Fibroblast of the aortic adventitia (primary cell): ENCODE measurements at regions not wholly inside any gene's neighbourhood (a gene's known extent, or its start where the extent isn't known, plus 50 kb on each side); places are given as distances from the start of the nearest gene placed in this dataset.

Source experiments
- DNase-seq: peaks from one replicate; pipeline ENCODE4 v3.0.0-alpha.2; 2010; ENCODE audit warnings: low read depth
- H3K4me3 ChIP-seq: 2 replicates; pipeline ENCODE4 v1.5.1; 2011; ENCODE audit warnings: low read depth, mild to moderate bottlenecking, control low read depth, low read length, moderate library complexity
- TF ChIP-seq, protein P1 (sequence below): IDR thresholded peaks from 2 replicates; pipeline ENCODE4 v1.5.1; 2011; ENCODE audit warnings: mild to moderate bottlenecking, low read length, control low read depth, inconsistent platforms; ENCODE audit not compliant: insufficient read depth

DNA sequence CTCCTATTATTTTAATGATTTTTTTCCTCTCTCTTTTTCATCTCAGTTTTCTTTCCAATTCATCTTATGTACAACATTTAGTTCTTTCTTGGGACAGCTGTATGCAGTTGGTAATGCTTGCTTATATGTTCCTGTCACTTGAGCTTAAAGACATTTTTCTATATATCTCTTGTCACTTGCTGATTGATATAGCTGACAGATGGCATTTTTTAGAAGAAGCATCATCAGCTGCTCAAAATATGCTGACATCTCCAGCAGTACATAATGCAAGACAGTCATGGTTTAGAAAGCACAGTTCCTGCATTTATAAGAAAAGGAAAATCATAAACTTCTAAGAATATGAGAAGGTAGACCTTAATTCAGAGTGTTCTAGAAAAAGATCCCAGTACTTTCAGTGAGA lies 56.5 kb downstream of the DCAF8L1 start:
- H3K4me3 ChIP-seq = no peak overlapping the region
- no peak for DNase-seq
- TF ChIP-seq, protein P1, sequence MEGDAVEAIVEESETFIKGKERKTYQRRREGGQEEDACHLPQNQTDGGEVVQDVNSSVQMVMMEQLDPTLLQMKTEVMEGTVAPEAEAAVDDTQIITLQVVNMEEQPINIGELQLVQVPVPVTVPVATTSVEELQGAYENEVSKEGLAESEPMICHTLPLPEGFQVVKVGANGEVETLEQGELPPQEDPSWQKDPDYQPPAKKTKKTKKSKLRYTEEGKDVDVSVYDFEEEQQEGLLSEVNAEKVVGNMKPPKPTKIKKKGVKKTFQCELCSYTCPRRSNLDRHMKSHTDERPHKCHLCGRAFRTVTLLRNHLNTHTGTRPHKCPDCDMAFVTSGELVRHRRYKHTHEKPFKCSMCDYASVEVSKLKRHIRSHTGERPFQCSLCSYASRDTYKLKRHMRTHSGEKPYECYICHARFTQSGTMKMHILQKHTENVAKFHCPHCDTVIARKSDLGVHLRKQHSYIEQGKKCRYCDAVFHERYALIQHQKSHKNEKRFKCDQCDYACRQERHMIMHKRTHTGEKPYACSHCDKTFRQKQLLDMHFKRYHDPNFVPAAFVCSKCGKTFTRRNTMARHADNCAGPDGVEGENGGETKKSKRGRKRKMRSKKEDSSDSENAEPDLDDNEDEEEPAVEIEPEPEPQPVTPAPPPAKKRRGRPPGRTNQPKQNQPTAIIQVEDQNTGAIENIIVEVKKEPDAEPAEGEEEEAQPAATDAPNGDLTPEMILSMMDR = no peak

- no peak overlapping the region for H3K4me3 ChIP-seq
- no peak for DNase-seq
- TF ChIP-seq, protein P1 = no peak
Observed at GRCh38 chrX:27924261-27924660, 57.0 kb downstream of the DCAF8L1 start.

DNA sequence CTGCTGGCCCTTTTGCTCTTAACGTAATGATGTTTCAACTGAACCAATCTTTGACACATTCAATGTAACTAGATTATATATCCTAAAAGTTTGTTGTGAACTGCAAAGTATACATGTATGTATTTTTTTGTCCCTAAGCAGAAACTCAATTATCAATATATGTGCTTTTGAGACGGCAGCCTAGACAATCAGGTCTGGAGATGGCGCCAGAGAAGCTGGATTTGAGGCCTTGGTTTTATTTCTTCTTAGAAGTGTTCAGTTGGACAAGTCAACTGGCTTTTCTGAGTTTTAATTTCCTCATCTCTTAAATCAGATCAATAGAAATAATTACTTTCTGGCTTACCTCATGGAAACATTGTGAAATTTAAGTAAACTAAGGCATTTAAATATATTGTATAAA lies 62.5 kb downstream of the DCAF8L1 start:
- TF ChIP-seq, protein P1 = peak; percentile 5
- peak; percentile 2 for DNase-seq
- no peak overlapping the region for H3K4me3 ChIP-seq

DNA sequence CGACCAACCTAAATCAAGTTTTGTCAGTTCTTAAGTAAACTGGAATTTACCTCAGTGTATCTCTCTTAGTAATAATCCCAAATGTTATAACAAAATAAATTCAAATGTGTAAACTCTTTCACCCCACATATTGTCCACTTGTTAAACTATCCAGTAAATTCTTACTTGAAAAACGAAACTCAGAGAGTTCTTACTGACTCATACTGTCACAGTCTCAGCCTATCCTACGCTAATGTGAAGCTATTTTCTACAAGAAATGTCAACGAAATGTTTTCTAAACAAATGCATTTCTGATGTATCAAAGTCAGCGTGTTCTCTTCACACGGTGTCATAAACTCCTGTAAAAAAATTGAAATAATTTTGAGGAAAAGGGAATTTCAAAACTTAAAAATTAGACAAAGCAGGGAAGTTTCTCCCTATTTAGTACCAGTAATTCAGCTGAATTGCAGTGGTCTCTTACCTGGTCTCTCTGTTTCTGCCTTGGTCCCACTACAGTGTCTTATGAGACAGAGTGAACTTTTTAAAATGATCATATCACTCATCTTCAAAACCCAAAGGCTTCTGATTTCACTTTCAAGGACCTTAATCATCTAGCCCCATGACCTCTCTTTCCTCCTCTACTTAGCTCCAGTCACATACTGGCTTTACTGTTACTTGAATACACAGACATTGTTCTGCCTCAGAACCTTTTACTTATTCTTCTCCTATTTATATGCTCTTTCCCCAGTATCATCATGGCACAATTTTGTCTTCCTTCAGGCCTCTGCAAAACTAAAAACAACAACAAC lies 63.3 kb downstream of the DCAF8L1 start:
- no peak overlapping the region for H3K4me3 ChIP-seq
- TF ChIP-seq, protein P1 = no peak
- no peak for DNase-seq

- TF ChIP-seq, protein P1 = no peak
- no peak for DNase-seq
- no peak overlapping the region for H3K4me3 ChIP-seq
Observed at GRCh38 chrX:27915617-27916016, 65.6 kb downstream of the DCAF8L1 start.

GRCh38 chrX:27910412-27910811 lies 70.8 kb downstream of the DCAF8L1 start:
- DNase-seq = no peak
- TF ChIP-seq, protein P1 = no peak
- no peak overlapping the region for H3K4me3 ChIP-seq

DNA sequence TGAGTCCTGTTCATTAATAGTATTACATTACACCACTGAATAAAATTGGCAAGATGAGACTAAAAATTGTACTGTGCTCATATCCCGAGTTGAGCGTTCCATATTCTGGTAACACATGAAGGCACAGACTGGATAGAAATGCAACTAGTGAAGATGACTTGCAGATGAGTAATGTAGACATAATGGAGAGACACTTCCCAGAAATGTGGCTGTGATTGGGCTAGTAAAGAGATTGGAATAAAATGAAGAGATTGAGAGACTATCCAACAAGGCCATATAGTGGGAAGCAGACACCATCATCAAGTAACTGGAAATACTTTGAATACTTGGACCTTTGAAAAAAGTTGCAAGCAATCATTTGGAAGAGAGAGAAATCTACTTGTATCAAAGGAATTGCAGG lies 77.3 kb downstream of the DCAF8L1 start:
- no peak for DNase-seq
- H3K4me3 ChIP-seq = no peak overlapping the region
- TF ChIP-seq, protein P1 = no peak
